H1 (cell line): ENCODE measurements at regions not wholly inside any gene's neighbourhood (a gene's known extent, or its start where the extent isn't known, plus 50 kb on each side); places are given as distances from the start of the nearest gene placed in this dataset.

Experiments used
- CTCF ChIA-PET: fragments of 300-600 bp; sonication (Branson Sonifier 250); formaldehyde crosslinking; loops from one replicate; lab custom pipeline; 2021; ENCODE audit not compliant: partially characterized antibody; lab: Charles Lee
- POLR2A ChIA-PET: fragments of 300-600 bp; sonication (Branson Sonifier 250); formaldehyde crosslinking; loops from one replicate; lab custom pipeline; 2021; ENCODE audit warnings: inconsistent platforms; ENCODE audit not compliant: partially characterized antibody; lab: Charles Lee
- DNase-seq, 2 experiments: peaks; one replicate each; pipeline versions ENCODE4 v3.0.0 to v3.0.0-alpha.2; 2010 to 2022; ENCODE audit warnings: low spot score in 2 of 2, low read depth in 1 of 2, mixed read lengths in 1 of 2
- FAIRE-seq: peaks from 2 replicates; lab custom pipeline; 2011; peaks lifted over from hg19 to GRCh38; lab: Jason Lieb, UNC
- H2AFZ ChIP-seq: 2 replicates; pipeline ENCODE4 v1.8.1; 2012; ENCODE audit warnings: low read length, inconsistent platforms
- H2AK5ac ChIP-seq: 2 replicates; pipeline ENCODE4 v1.6.1; 2013; ENCODE audit warnings: low read depth, low read length
- H2BK120ac ChIP-seq: replicated peaks from 2 replicates; pipeline ENCODE3; 2013; ENCODE audit warnings: low read depth, low read length, inconsistent platforms
- H2BK12ac ChIP-seq: 2 replicates; pipeline ENCODE4 v1.6.1; 2013; ENCODE audit warnings: low read depth, low read length
- H2BK15ac ChIP-seq: 2 replicates; pipeline ENCODE4 v1.6.1; 2013; ENCODE audit warnings: low read length
- H2BK20ac ChIP-seq: 2 replicates; pipeline ENCODE4 v1.6.1; 2013; ENCODE audit warnings: low read length
- H2BK5ac ChIP-seq: 2 replicates; pipeline ENCODE4 v1.6.1; 2013; ENCODE audit warnings: low read depth, low read length
- H3K14ac ChIP-seq: 2 replicates; pipeline ENCODE4 v1.6.1; 2013; ENCODE audit warnings: inconsistent platforms; ENCODE audit not compliant: insufficient read length
- H3K18ac ChIP-seq: 2 replicates; pipeline ENCODE4 v1.6.1; 2013; ENCODE audit warnings: low read length; ENCODE audit errors: extremely low read depth
- H3K23ac ChIP-seq: 2 replicates; pipeline ENCODE4 v1.6.1; 2013; ENCODE audit warnings: inconsistent platforms; ENCODE audit not compliant: insufficient read length
- H3K23me2 ChIP-seq: 2 replicates; pipeline ENCODE4 v1.6.1; 2013; ENCODE audit warnings: low read depth, low read length
- H3K27ac ChIP-seq: 2 replicates; pipeline ENCODE4 v1.6.1; 2011; ENCODE audit warnings: low read depth, low read length, inconsistent platforms
- H3K27me3 ChIP-seq, 4 experiments: replicated peaks in 1 of 4; 1 replicate in 1 of 4; 2 replicates in 3 of 4; pipeline versions ENCODE4 v1.6.1 to v1.8.1; 2011 to 2013; ENCODE audit warnings: low read length in 3 of 4, mild to moderate bottlenecking in 3 of 4, inconsistent platforms in 2 of 4, mixed read lengths in 2 of 4, moderate library complexity in 1 of 4; ENCODE audit not compliant: control insufficient read depth in 3 of 4, insufficient read depth in 3 of 4; ENCODE audit errors: extremely low read depth in 1 of 4
- H3K36me3 ChIP-seq, 4 experiments: 2 replicates each; pipeline versions ENCODE4 v1.6.1 to v1.8.1; 2011 to 2013; ENCODE audit warnings: mild to moderate bottlenecking in 4 of 4, low read length in 3 of 4, moderate library complexity in 2 of 4, control low read depth in 1 of 4, inconsistent platforms in 1 of 4; ENCODE audit not compliant: insufficient read depth in 4 of 4, control insufficient read depth in 2 of 4
- H3K4ac ChIP-seq: replicated peaks from 2 replicates; pipeline ENCODE3; 2013; ENCODE audit warnings: low read length, low read depth, mixed read lengths, inconsistent platforms; ENCODE audit not compliant: insufficient read length
- H3K4me1 ChIP-seq, 4 experiments: replicated peaks in 1 of 4; 1 replicate in 1 of 4; 2 replicates in 3 of 4; pipeline versions ENCODE4 v1.6.1 to v1.8.1; 2011 to 2013; ENCODE audit warnings: low read length in 3 of 4, inconsistent platforms in 2 of 4, mixed read lengths in 1 of 4; ENCODE audit not compliant: insufficient read depth in 4 of 4, control insufficient read depth in 3 of 4
- H3K4me2 ChIP-seq, 2 experiments: 2 replicates each; pipeline versions ENCODE4 v1.6.1 to v1.8.1; 2011 to 2013; ENCODE audit warnings: low read depth in 2 of 2, low read length in 2 of 2, control low read depth in 1 of 2, inconsistent platforms in 1 of 2, mild to moderate bottlenecking in 1 of 2; ENCODE audit not compliant: insufficient read depth in 1 of 2
- H3K4me3 ChIP-seq, 4 experiments: fragments of 200-600, 300-600 bp in 1 of 4; sonication (generic), shearing (Covaris generic), sonication (Bioruptor Twin) in 1 of 4; 2 replicates each; pipeline versions ENCODE4 v1.5.1 to v1.8.1; 2011 to 2016; ENCODE audit warnings: low read length in 4 of 4, low read depth in 3 of 4, control low read depth in 2 of 4, inconsistent platforms in 2 of 4, mild to moderate bottlenecking in 2 of 4, mixed read lengths in 1 of 4, moderate library complexity in 1 of 4; ENCODE audit not compliant: insufficient read depth in 2 of 4; ENCODE audit errors: extremely low read depth in 1 of 4
- H3K56ac ChIP-seq: replicated peaks from 2 replicates; pipeline ENCODE3; 2013; ENCODE audit warnings: low read depth, mild to moderate bottlenecking, mixed read lengths, low read length, inconsistent platforms; ENCODE audit not compliant: insufficient read length
- H3K79me1 ChIP-seq: 2 replicates; pipeline ENCODE4 v1.6.1; 2013; ENCODE audit warnings: low read depth, low read length, control low read depth
- H3K79me2 ChIP-seq, 2 experiments: 2 replicates each; pipeline versions ENCODE4 v1.6.1 to v1.8.1; 2012 to 2013; ENCODE audit warnings: low read length in 2 of 2, mild to moderate bottlenecking in 2 of 2, inconsistent platforms in 1 of 2; ENCODE audit not compliant: insufficient read depth in 2 of 2, control insufficient read depth in 1 of 2
- H3K9ac ChIP-seq, 4 experiments: replicated peaks in 1 of 4; 1 replicate in 1 of 4; 2 replicates in 3 of 4; pipeline versions ENCODE4 v1.6.1 to v1.8.1; 2011 to 2013; ENCODE audit warnings: low read depth in 3 of 4, low read length in 3 of 4, control low read depth in 2 of 4, mild to moderate bottlenecking in 2 of 4, moderate library complexity in 2 of 4, inconsistent platforms in 1 of 4; ENCODE audit errors: extremely low read depth in 1 of 4
- H3K9me3 ChIP-seq, 2 experiments: 2 replicates each; pipeline versions ENCODE4 v1.6.1 to v1.8.1; 2012 to 2013; ENCODE audit warnings: mild to moderate bottlenecking in 2 of 2, moderate library complexity in 2 of 2, control low read depth in 1 of 2, inconsistent platforms in 1 of 2, low read depth in 1 of 2, low read length in 1 of 2, mixed read lengths in 1 of 2; ENCODE audit not compliant: insufficient read depth in 2 of 2
- H4K20me1 ChIP-seq, 2 experiments: replicated peaks in 1 of 2; 2 replicates each; pipeline versions ENCODE3 to v1.8.1; 2011 to 2013; ENCODE audit warnings: inconsistent platforms in 2 of 2, low read length in 2 of 2, mild to moderate bottlenecking in 1 of 2; ENCODE audit not compliant: insufficient read depth in 2 of 2, control insufficient read depth in 1 of 2
- H4K5ac ChIP-seq: 2 replicates; pipeline ENCODE4 v1.6.1; 2013; ENCODE audit warnings: low read length, low read depth, mixed read lengths, inconsistent platforms; ENCODE audit not compliant: insufficient read length
- H4K8ac ChIP-seq: 2 replicates; pipeline ENCODE4 v1.8.0; 2013; ENCODE audit warnings: mild to moderate bottlenecking, moderate library complexity, low read length, inconsistent platforms; ENCODE audit not compliant: insufficient read depth; ENCODE audit errors: extremely low read depth
- H4K91ac ChIP-seq: replicated peaks from 2 replicates; pipeline ENCODE3; 2013; ENCODE audit warnings: low read length, mixed read lengths, inconsistent platforms; ENCODE audit not compliant: insufficient read length
- CHD2 ChIP-seq: IDR thresholded peaks from 2 replicates; pipeline ENCODE4 v1.6.1; 2012; ENCODE audit warnings: low read length, improper control_type of control experiment
- E2F6 ChIP-seq: IDR thresholded peaks from 2 replicates; pipeline ENCODE4 v1.6.1; 2012; ENCODE audit warnings: inconsistent platforms
- EP300 ChIP-seq, 2 experiments: IDR thresholded peaks; 1 replicate in 1 of 2; 2 replicates in 1 of 2; pipeline ENCODE4 v1.6.1; 2011 to 2012; ENCODE audit warnings: low read depth in 2 of 2, low read length in 2 of 2, mild to moderate bottlenecking in 2 of 2, borderline replicate concordance in 1 of 2, inconsistent platforms in 1 of 2, moderate library complexity in 1 of 2
- GABPA ChIP-seq: IDR thresholded peaks from 2 replicates; pipeline ENCODE4 v1.6.1; 2011; ENCODE audit warnings: mild to moderate bottlenecking, low read length, moderate library complexity, borderline replicate concordance; ENCODE audit not compliant: insufficient read depth
- KDM5A ChIP-seq: fragments of 200-600 bp; IDR thresholded peaks from 2 replicates; pipeline ENCODE4 v1.7.1; 2012; ENCODE audit warnings: mild to moderate bottlenecking, low read length, inconsistent platforms, mixed read lengths
- RFX5 ChIP-seq: IDR thresholded peaks from 2 replicates; pipeline ENCODE4 v1.6.1; 2011; ENCODE audit warnings: low read depth, low read length, improper control_type of control experiment, borderline replicate concordance
- SIX5 ChIP-seq: IDR thresholded peaks from 2 replicates; pipeline ENCODE4 v1.6.1; 2011; ENCODE audit warnings: mild to moderate bottlenecking, low read depth, low read length
- SP1 ChIP-seq: IDR thresholded peaks from 2 replicates; pipeline ENCODE4 v1.6.1; 2011; ENCODE audit warnings: low read depth, low read length
- SP4 ChIP-seq: IDR thresholded peaks from 2 replicates; pipeline ENCODE4 v1.6.1; 2012; ENCODE audit warnings: low read length, inconsistent platforms
- TEAD4 ChIP-seq: IDR thresholded peaks from 2 replicates; pipeline ENCODE4 v1.6.1; 2012; ENCODE audit warnings: low read depth, low read length, inconsistent platforms, mixed read lengths
- WGBS, 2 experiments: shearing (Covaris generic) in 1 of 2; methylation state at CpG; one replicate each; pipeline versions ENCODE4 v1.1.6 to v1.1.7; 2013 to 2015; ENCODE audit warnings: low lambda C conversion rate in 2 of 2, mixed read lengths in 2 of 2, inconsistent platforms in 1 of 2, low coverage in 1 of 2, missing lambda C conversion rate in 1 of 2; ENCODE audit not compliant: insufficient replicate concordance in 2 of 2, insufficient coverage in 1 of 2, insufficient read length in 1 of 2; ENCODE audit errors: extremely low coverage in 1 of 2, missing lambda C conversion rate in 1 of 2; 5-methylcytosine and 5-hydroxymethylcytosine counted together

GRCh38 chr3:176959867-176960266 lies 237.4 kb downstream of the TBL1XR1 start:
- Histone ChIP-seq H4K91ac (no peak overlapping the region), H3K56ac (no peak overlapping the region), H3K14ac (no peak overlapping the region), H3K4me3 (no peak overlapping the region), H2BK12ac (no peak overlapping the region), H3K79me2 (no peaks in the 10 kb centered on the region), H3K27me3 (no peaks in the 10 kb centered on the region; a peak in 1 of 7 replicates), H4K8ac (no peak overlapping the region), H2BK5ac (no peak overlapping the region), H3K4ac (no peak overlapping the region), H3K18ac (no peak overlapping the region), H3K23ac (no peak overlapping the region), H2BK15ac (no peak overlapping the region), H3K36me3 (no peaks in the 10 kb centered on the region), H3K4me1 (no peaks in the 10 kb centered on the region), H4K5ac (no peak overlapping the region), H2AK5ac (no peak overlapping the region), H3K27ac (no peak overlapping the region), H3K9ac (no peak overlapping the region), H3K23me2 (no peaks in the 10 kb centered on the region), H3K79me1 (no peaks in the 10 kb centered on the region), H3K9me3 (no peaks in the 10 kb centered on the region), H2AFZ (no peak overlapping the region), H4K20me1 (no peaks in the 10 kb centered on the region), H2BK120ac (no peak overlapping the region), H2BK20ac (no peak overlapping the region), H3K4me2 (no peak overlapping the region)
- ChIA-PET POLR2A (no interaction called here), CTCF (interaction anchor here (0.6 kb wide), 1 partner anchor 22 kb away, joined by 3 read pairs; no protein-coding TSS in a partner anchor)
- 83 to 100% methylated on average over 1 to 10 of the region's 10 CpGs for whole genome bisulfite sequencing, 2 experiments
- no peak for DNase-seq
- FAIRE-seq = no peak
- no peak for TF ChIP-seq TEAD4
- no peak for TF ChIP-seq GABPA
- TF ChIP-seq RFX5 = no peak
- no peak for TF ChIP-seq E2F6
- no peak for TF ChIP-seq KDM5A
- no peak for TF ChIP-seq SIX5
- no peak for TF ChIP-seq SP1
- no peak for TF ChIP-seq EP300 (IDR thresholded peaks at IDR 0.05; ENCODE audit: borderline replicate concordance in 1 of 2, low read depth in 2 of 2, low read length in 2 of 2)
- no peak for TF ChIP-seq CHD2
- no peak for TF ChIP-seq SP4
